Breast epithelium (tissue), 4 donors: ENCODE measurements at regions not wholly inside any gene's neighbourhood (a gene's known extent, or its start where the extent isn't known, plus 50 kb on each side); places are given as distances from the start of the nearest gene placed in this dataset.
A peak's percentile ranks its signal among the peaks of the same experiment; 100 is the strongest.

ENCODE experiments used
- DNase-seq, 2 donors: peaks; one replicate each; pipeline ENCODE4 v3.0.0-alpha.2; 2019; ENCODE audit warnings: low spot score in 2 of 2
- H3K27ac ChIP-seq, 2 donors: fragments of 200-600 bp; sonication (generic) in 1 of 2; one replicate each; pipeline ENCODE4 v1.5.1; 2016 to 2019; ENCODE audit warnings: mild to moderate bottlenecking in 1 of 2
- H3K27me3 ChIP-seq, 2 donors: fragments of 200-600 bp; sonication (generic) in 1 of 2; one replicate each; pipeline versions ENCODE4 v1.5.1 to v1.6.0; 2017 to 2019; ENCODE audit warnings: control low read depth in 1 of 2, mild to moderate bottlenecking in 1 of 2
- H3K36me3 ChIP-seq: fragments of 200-600 bp; one replicate; pipeline ENCODE4 v1.5.1; 2019
- H3K4me1 ChIP-seq, 2 donors: fragments of 200-600 bp; sonication (generic); one replicate each; pipeline ENCODE4 v1.5.1; 2016 to 2019; ENCODE audit warnings: control low read depth in 1 of 2
- H3K4me3 ChIP-seq, 3 donors: fragments of 200-600 bp; sonication (generic); 1 replicate in 2 of 3; 2 replicates in 1 of 3; pipeline ENCODE4 v1.5.1; 2016 to 2019; ENCODE audit warnings: mild to moderate bottlenecking in 3 of 3, moderate library complexity in 2 of 3
- H3K9me3 ChIP-seq, 2 donors: fragments of 200-600 bp; sonication (generic) in 1 of 2; one replicate each; pipeline ENCODE4 v1.5.1; 2016 to 2019; ENCODE audit warnings: control low read depth in 1 of 2
- POLR2A ChIP-seq: fragments of 450-650 bp; IDR thresholded peaks from one replicate; pipeline ENCODE4 v1.6.1; 2016; ENCODE audit warnings: antibody characterized with exemption, mild to moderate bottlenecking, moderate library complexity
- POLR2AphosphoS5 ChIP-seq, 3 donors: sonication (generic); formaldehyde crosslinking; IDR thresholded peaks; one replicate each; pipeline ENCODE4 v1.6.1; 2017; ENCODE audit warnings: antibody characterized with exemption in 3 of 3
- intact Hi-C: fragments of 100-400 bp; cut with DNase I; formaldehyde crosslinking; loops from one replicate; pipeline ENCODE4 v1.15.1; 2023; ENCODE audit warnings: low total_unique reads
- TF ChIP-seq, protein P1 (sequence below), 3 donors: fragments of 450-650 bp; IDR thresholded peaks; one replicate each; pipeline ENCODE4 v1.5.1; 2016 to 2017; ENCODE audit warnings: antibody characterized with exemption in 3 of 3, mild to moderate bottlenecking in 3 of 3, moderate library complexity in 3 of 3

- intact Hi-C loops: no loop called here
- Histone ChIP-seq H3K27ac (no peak overlapping the region), H3K36me3 (no peaks in the 10 kb centered on the region), H3K4me1 (no peaks in the 10 kb centered on the region), H3K4me3 (no peak overlapping the region), H3K27me3 (no peaks in the 10 kb centered on the region), H3K9me3 (no peaks in the 10 kb centered on the region)
- peak in 1 of 2 donors; percentile 23 for DNase-seq
- TF ChIP-seq POLR2AphosphoS5 (IDR thresholded peaks at IDR 0.05) (no peak), POLR2A (no peak)
- TF ChIP-seq, protein P1, sequence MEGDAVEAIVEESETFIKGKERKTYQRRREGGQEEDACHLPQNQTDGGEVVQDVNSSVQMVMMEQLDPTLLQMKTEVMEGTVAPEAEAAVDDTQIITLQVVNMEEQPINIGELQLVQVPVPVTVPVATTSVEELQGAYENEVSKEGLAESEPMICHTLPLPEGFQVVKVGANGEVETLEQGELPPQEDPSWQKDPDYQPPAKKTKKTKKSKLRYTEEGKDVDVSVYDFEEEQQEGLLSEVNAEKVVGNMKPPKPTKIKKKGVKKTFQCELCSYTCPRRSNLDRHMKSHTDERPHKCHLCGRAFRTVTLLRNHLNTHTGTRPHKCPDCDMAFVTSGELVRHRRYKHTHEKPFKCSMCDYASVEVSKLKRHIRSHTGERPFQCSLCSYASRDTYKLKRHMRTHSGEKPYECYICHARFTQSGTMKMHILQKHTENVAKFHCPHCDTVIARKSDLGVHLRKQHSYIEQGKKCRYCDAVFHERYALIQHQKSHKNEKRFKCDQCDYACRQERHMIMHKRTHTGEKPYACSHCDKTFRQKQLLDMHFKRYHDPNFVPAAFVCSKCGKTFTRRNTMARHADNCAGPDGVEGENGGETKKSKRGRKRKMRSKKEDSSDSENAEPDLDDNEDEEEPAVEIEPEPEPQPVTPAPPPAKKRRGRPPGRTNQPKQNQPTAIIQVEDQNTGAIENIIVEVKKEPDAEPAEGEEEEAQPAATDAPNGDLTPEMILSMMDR (IDR thresholded peaks at IDR 0.05): no peak
These were observed 132.5 kb upstream of the FOXA2 start for GRCh38 chr20:22716821-22717351.

DNA sequence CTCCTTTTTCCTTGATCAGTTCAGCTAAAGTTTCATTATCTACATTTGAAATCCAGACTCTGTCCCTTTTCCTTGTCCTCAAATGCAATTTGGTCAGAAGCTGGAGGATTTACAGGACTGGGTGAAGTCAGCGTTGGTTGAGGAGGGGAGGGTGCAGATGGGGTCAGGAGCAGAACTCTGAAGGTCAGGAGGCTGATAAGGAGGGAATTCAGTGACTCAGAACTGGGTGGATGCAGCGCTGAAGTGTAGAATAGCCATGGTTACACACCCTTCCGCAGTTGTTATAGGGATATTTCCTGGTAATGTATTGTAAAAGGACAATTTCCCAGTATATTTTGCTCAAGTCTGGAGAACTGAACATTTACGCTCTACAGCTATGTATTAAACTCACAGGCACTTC is 133.1 kb upstream of the FOXA2 start:
- Histone ChIP-seq H3K4me3 (no peak overlapping the region), H3K4me1 (no peaks in the 10 kb centered on the region), H3K36me3 (no peaks in the 10 kb centered on the region), H3K27me3 (no peaks in the 10 kb centered on the region), H3K27ac (no peak overlapping the region), H3K9me3 (no peaks in the 10 kb centered on the region)
- TF ChIP-seq, protein P1 (IDR thresholded peaks at IDR 0.05): no peak
- TF ChIP-seq POLR2A (no peak), POLR2AphosphoS5 (IDR thresholded peaks at IDR 0.05) (no peak)
- no peak for DNase-seq
- intact Hi-C loops: no loop called here

- no peak for DNase-seq
- Histone ChIP-seq H3K27ac (no peak overlapping the region), H3K36me3 (no peaks in the 10 kb centered on the region), H3K27me3 (no peaks in the 10 kb centered on the region), H3K9me3 (no peaks in the 10 kb centered on the region), H3K4me3 (no peak overlapping the region), H3K4me1 (no peaks in the 10 kb centered on the region)
- intact Hi-C loops: no loop called here
- no peak for TF ChIP-seq POLR2A
- TF ChIP-seq POLR2AphosphoS5 (IDR thresholded peaks at IDR 0.05): no peak
- TF ChIP-seq, protein P1 (IDR thresholded peaks at IDR 0.05): no peak
These were observed 134.8 kb upstream of the FOXA2 start for GRCh38 chr20:22719167-22719591.

- Histone ChIP-seq H3K4me1 (no peaks in the 10 kb centered on the region), H3K27ac (no peak overlapping the region), H3K9me3 (no peaks in the 10 kb centered on the region), H3K4me3 (no peak overlapping the region), H3K27me3 (no peaks in the 10 kb centered on the region), H3K36me3 (no peaks in the 10 kb centered on the region)
- no peak for DNase-seq
- intact Hi-C loops: no loop called here
- TF ChIP-seq, protein P1 (IDR thresholded peaks at IDR 0.05): no peak
- TF ChIP-seq POLR2A (no peak), POLR2AphosphoS5 (IDR thresholded peaks at IDR 0.05) (no peak)
These were observed 135.8 kb upstream of the FOXA2 start for GRCh38 chr20:22720206-22720605.

GRCh38 chr20:22722811-22723210 is 138.4 kb upstream of the FOXA2 start:
- H3K4me3 ChIP-seq: no peak overlapping the region
- H3K4me1 ChIP-seq: no peaks in the 10 kb centered on the region
- H3K9me3 ChIP-seq: no peaks in the 10 kb centered on the region
- DNase-seq: no peak
- no peak for TF ChIP-seq POLR2A
- TF ChIP-seq, protein P1 (IDR thresholded peaks at IDR 0.05): no peak
- TF ChIP-seq POLR2AphosphoS5 (IDR thresholded peaks at IDR 0.05): no peak
- no peaks in the 10 kb centered on the region for H3K36me3 ChIP-seq
- no peaks in the 10 kb centered on the region for H3K27me3 ChIP-seq
- no peak overlapping the region for H3K27ac ChIP-seq
- intact Hi-C loops: no loop called here
